Endothelial cell of umbilical vein (primary cell): ENCODE measurements at regions not wholly inside any gene's neighbourhood (a gene's known extent, or its start where the extent isn't known, plus 50 kb on each side); places are given as distances from the start of the nearest gene placed in this dataset.

Experiments used
- BruUV-seq: library from RNA; stranded (reverse); fragments of 400-500 nt; replicated peaks from 2 replicates; lab custom pipeline; 2021; lab: Mats Ljungman, UMichigan
- CTCF ChIA-PET: fragments of 300-600, 350-600 bp; sonication (Branson Sonifier 250); formaldehyde crosslinking; loops from one replicate; lab custom pipeline; 2021; ENCODE audit warnings: antibody characterized with exemption, inconsistent platforms; lab: Charles Lee
- POLR2A ChIA-PET: fragments of 300-600, 350-600 bp; sonication (Branson Sonifier 250); formaldehyde crosslinking; loops from one replicate; lab custom pipeline; 2021; ENCODE audit warnings: antibody characterized with exemption, inconsistent platforms; lab: Charles Lee
- DNase-seq: peaks from one replicate; pipeline ENCODE4 v3.0.0-alpha.2; 2011; ENCODE audit warnings: low read depth, low spot score
- FAIRE-seq: peaks from 2 replicates; lab custom pipeline; 2011; peaks lifted over from hg19 to GRCh38; lab: Jason Lieb, UNC
- H2AFZ ChIP-seq: 2 replicates; pipeline ENCODE4 v1.6.0; 2012; ENCODE audit warnings: low read depth, low read length, control low read depth, inconsistent platforms
- H3K27ac ChIP-seq: 2 replicates; pipeline ENCODE4 v1.5.1; 2011; ENCODE audit warnings: low read depth, mild to moderate bottlenecking, control low read depth, low read length, moderate library complexity; ENCODE audit not compliant: insufficient read depth
- H3K27me3 ChIP-seq, 2 experiments: 2 replicates each; pipeline versions ENCODE4 v1.6.0 to v1.6.1; 2011; ENCODE audit warnings: low read length in 2 of 2, mixed read lengths in 1 of 2; ENCODE audit not compliant: control insufficient read depth in 2 of 2, insufficient read depth in 2 of 2
- H3K36me3 ChIP-seq, 2 experiments: 2 replicates in 1 of 2; 3 replicates in 1 of 2; pipeline ENCODE4 v1.5.1; 2011; ENCODE audit warnings: low read length in 2 of 2, mild to moderate bottlenecking in 1 of 2, moderate library complexity in 1 of 2; ENCODE audit not compliant: control insufficient read depth in 2 of 2, insufficient read depth in 2 of 2; ENCODE audit errors: extremely low read depth in 1 of 2
- H3K4me1 ChIP-seq: 3 replicates; pipeline ENCODE4 v1.5.1; 2011; ENCODE audit warnings: mild to moderate bottlenecking, low read length; ENCODE audit not compliant: control insufficient read depth, insufficient read depth; ENCODE audit errors: extremely low read depth
- H3K4me2 ChIP-seq: 2 replicates; pipeline ENCODE4 v1.6.1; 2011; ENCODE audit warnings: low read length, control low read depth, mixed read lengths; ENCODE audit not compliant: insufficient read depth
- H3K4me3 ChIP-seq, 3 experiments: fragments of 200-600 bp in 1 of 3; sonication (generic), shearing (Covaris generic) in 1 of 3; replicated peaks in 1 of 3; 2 replicates each; pipeline ENCODE4 v1.5.1; 2011 to 2016; ENCODE audit warnings: control low read depth in 3 of 3, low read length in 3 of 3, mild to moderate bottlenecking in 2 of 3, inconsistent platforms in 1 of 3, low read depth in 1 of 3, moderate library complexity in 1 of 3; ENCODE audit not compliant: insufficient read depth in 1 of 3
- H3K79me2 ChIP-seq: 2 replicates; pipeline ENCODE4 v1.6.0; 2012; ENCODE audit warnings: low read length, inconsistent platforms; ENCODE audit not compliant: control insufficient read depth, insufficient read depth
- H3K9ac ChIP-seq: replicated peaks from 2 replicates; pipeline ENCODE3; 2011; ENCODE audit warnings: low read length, control low read depth; ENCODE audit not compliant: insufficient read depth; ENCODE audit errors: extremely low read depth
- H3K9me1 ChIP-seq: replicated peaks from 3 replicates; pipeline ENCODE4 v1.6.0; 2011; ENCODE audit warnings: mild to moderate bottlenecking, low read length; ENCODE audit not compliant: control insufficient read depth, insufficient read depth; ENCODE audit errors: extremely low read depth
- H3K9me3 ChIP-seq: replicated peaks from 2 replicates; pipeline ENCODE4 v1.5.1; 2012; ENCODE audit warnings: low read length, inconsistent platforms; ENCODE audit not compliant: control insufficient read depth, insufficient read depth
- H4K20me1 ChIP-seq: replicated peaks from 2 replicates; pipeline ENCODE3; 2011; ENCODE audit warnings: mild to moderate bottlenecking, low read length; ENCODE audit not compliant: control insufficient read depth, insufficient read depth; ENCODE audit errors: extremely low read depth
- CTCF ChIP-seq, 2 donors: IDR thresholded peaks; 1 replicate in 1 of 2; 2 replicates in 1 of 2; pipeline ENCODE4 v1.5.1; 2011; ENCODE audit warnings: low read length in 2 of 2, mild to moderate bottlenecking in 2 of 2, moderate library complexity in 2 of 2, control low read depth in 1 of 2, inconsistent platforms in 1 of 2, low read depth in 1 of 2; ENCODE audit not compliant: insufficient read depth in 1 of 2; ENCODE audit errors: extremely low read depth in 1 of 2
- EZH2 ChIP-seq: IDR thresholded peaks from 2 replicates; pipeline ENCODE4 v1.6.1; 2012; ENCODE audit warnings: borderline replicate concordance, low read depth, mild to moderate bottlenecking, moderate library complexity, low read length, inconsistent platforms; ENCODE audit not compliant: severe bottlenecking
- FOS ChIP-seq: IDR thresholded peaks from 2 replicates; pipeline ENCODE4 v1.6.1; 2011; ENCODE audit warnings: mild to moderate bottlenecking, low read length, moderate library complexity, borderline replicate concordance; ENCODE audit not compliant: insufficient read depth
- GATA2 ChIP-seq: IDR thresholded peaks from 2 replicates; pipeline ENCODE4 v1.7.0; 2011; ENCODE audit warnings: low read depth, mild to moderate bottlenecking, moderate library complexity, mixed read lengths, low read length; ENCODE audit not compliant: insufficient read length, insufficient read depth
- JUN ChIP-seq: IDR thresholded peaks from 2 replicates; pipeline ENCODE4 v1.6.1; 2011; ENCODE audit warnings: borderline replicate concordance, low read depth; ENCODE audit not compliant: insufficient read length, insufficient read depth
- MAX ChIP-seq: IDR thresholded peaks from 2 replicates; pipeline ENCODE4 v1.6.1; 2011; ENCODE audit not compliant: insufficient read depth, insufficient read length
- MYC ChIP-seq: IDR thresholded peaks from one replicate; pipeline ENCODE4 v1.6.1; 2011; ENCODE audit warnings: mild to moderate bottlenecking, low read depth, low read length
- POLR2A ChIP-seq: IDR thresholded peaks from 2 replicates; pipeline ENCODE4 v1.6.1; 2012; ENCODE audit warnings: low read depth, mild to moderate bottlenecking, control low read depth, low read length
- POLR2AphosphoS5 ChIP-seq: IDR thresholded peaks from 2 replicates; pipeline ENCODE4 v1.6.1; 2012; ENCODE audit warnings: low read depth, mild to moderate bottlenecking, control low read depth, low read length, moderate library complexity; ENCODE audit not compliant: insufficient read depth
- dilution Hi-C: fragments of 300-500 bp; cut with MboI; formaldehyde crosslinking; loops from one replicate; pipeline ENCODE4 v1.15.0; 2019; ENCODE audit warnings: low sequenced_read_pairs; ENCODE audit not compliant: extremely low pct_ligation_motif_present
- intact Hi-C: fragments of 100-400 bp; cut with micrococcal nuclease; formaldehyde crosslinking; loops from one replicate; pipeline ENCODE4 v1.10.0; 2022

DNA sequence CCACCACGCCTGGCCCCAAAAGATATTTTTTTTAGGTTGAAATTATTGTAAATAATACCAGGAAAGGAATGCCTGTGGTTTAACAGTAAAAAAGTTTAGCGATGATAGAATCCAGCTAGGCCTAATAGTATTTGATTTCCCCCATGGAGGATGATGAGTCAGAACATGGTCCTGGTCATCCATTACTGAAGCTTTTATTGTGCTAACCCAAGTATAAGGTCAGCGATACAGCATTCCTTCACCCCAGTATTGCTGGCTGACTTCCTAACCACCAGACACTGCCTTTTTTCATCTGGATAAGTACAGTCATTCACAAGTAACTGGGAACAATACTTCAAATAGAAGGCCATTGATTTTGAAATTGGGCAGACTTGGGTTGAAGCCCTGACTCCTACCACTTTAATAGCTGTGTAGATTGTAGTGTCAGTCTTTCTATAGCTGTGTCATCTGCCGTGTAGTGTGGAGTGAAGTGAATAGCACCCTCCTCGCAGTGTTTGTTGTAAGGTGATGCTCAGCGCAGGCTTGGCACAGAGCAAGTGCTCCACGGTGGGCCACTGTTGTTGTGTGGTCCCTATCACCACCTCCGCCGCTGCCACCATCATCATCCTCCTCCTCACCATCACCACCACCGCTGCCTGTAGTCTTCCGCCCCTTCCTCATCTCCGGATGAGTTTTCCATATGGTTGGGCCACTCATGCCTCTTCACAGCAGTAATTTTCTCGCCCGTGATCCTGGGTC is 436.0 kb upstream of the TPM1 start:
- Histone ChIP-seq H3K4me2 (no peak overlapping the region), H3K4me1 (no peaks in the 10 kb centered on the region), H3K27me3 (no peaks in the 10 kb centered on the region), H3K79me2 (no peaks in the 10 kb centered on the region), H3K36me3 (no peaks in the 10 kb centered on the region), H3K27ac (no peak overlapping the region), H3K9me1 (no peaks in the 10 kb centered on the region), H3K9me3 (no peaks in the 10 kb centered on the region), H2AFZ (no peak overlapping the region), H3K4me3 (no peak overlapping the region), H4K20me1 (no peaks in the 10 kb centered on the region), H3K9ac (no peak overlapping the region)
- TF ChIP-seq FOS (no peak), POLR2AphosphoS5 (no peak), MAX (no peak), JUN (no peak), CTCF (IDR thresholded peaks at IDR 0.05; ENCODE audit: extremely low read depth in 1 of 2, insufficient read depth in 1 of 2, low read depth in 1 of 2, low read length in 2 of 2) (no peak), MYC (no peak), EZH2 (no peak), GATA2 (no peak), POLR2A (no peak)
- FAIRE-seq = no peak
- no peak for DNase-seq
- dilution Hi-C loops (no loop called here), intact Hi-C loops (no loop called here)
- POLR2A ChIA-PET = no interaction called here
- no TSS peak for BruUV-seq
- CTCF ChIA-PET = no interaction called here
